Fibroblast of lung (primary cell): ENCODE measurements at regions not wholly inside any gene's neighbourhood (a gene's known extent, or its start where the extent isn't known, plus 50 kb on each side); places are given as distances from the start of the nearest gene placed in this dataset.

Source experiments
- DNase-seq, 2 donors: peaks; one replicate each; pipeline versions ENCODE4 v3.0.0 to v3.0.0-alpha.2; 2010; ENCODE audit warnings: low read depth in 2 of 2
- H2AFZ ChIP-seq: 2 replicates; pipeline ENCODE4 v1.5.1; 2012; ENCODE audit warnings: low read length, control low read depth, inconsistent platforms
- H3K27ac ChIP-seq: 2 replicates; pipeline ENCODE4 v1.5.1; 2011; ENCODE audit warnings: low read length, control low read depth; ENCODE audit not compliant: insufficient read depth
- H3K27me3 ChIP-seq: 2 replicates; pipeline ENCODE4 v1.5.1; 2011; ENCODE audit warnings: mild to moderate bottlenecking, low read length; ENCODE audit not compliant: control insufficient read depth, insufficient read depth
- H3K36me3 ChIP-seq: 2 replicates; pipeline ENCODE4 v1.5.1; 2011; ENCODE audit warnings: low read length; ENCODE audit not compliant: control insufficient read depth, insufficient read depth
- H3K4me1 ChIP-seq: 2 replicates; pipeline ENCODE4 v1.5.1; 2011; ENCODE audit warnings: low read length; ENCODE audit not compliant: control insufficient read depth, insufficient read depth; ENCODE audit errors: extremely low read depth
- H3K4me2 ChIP-seq: 2 replicates; pipeline ENCODE4 v1.5.1; 2011; ENCODE audit warnings: low read length, control low read depth; ENCODE audit not compliant: insufficient read depth; ENCODE audit errors: extremely low read depth
- H3K4me3 ChIP-seq, 4 experiments: fragments of 200-600 bp in 1 of 4; sonication (generic) in 1 of 4; replicated peaks in 1 of 4; 2 replicates each; pipeline ENCODE4 v1.5.1; 2011 to 2016; ENCODE audit warnings: low read length in 4 of 4, low read depth in 3 of 4, mild to moderate bottlenecking in 3 of 4, control low read depth in 2 of 4, inconsistent platforms in 1 of 4, mixed read lengths in 1 of 4; ENCODE audit not compliant: insufficient read depth in 1 of 4; ENCODE audit errors: control extremely low read depth in 1 of 4
- H3K79me2 ChIP-seq: 2 replicates; pipeline ENCODE4 v1.5.1; 2012; ENCODE audit warnings: mild to moderate bottlenecking, low read length, inconsistent platforms; ENCODE audit not compliant: control insufficient read depth, insufficient read depth
- H3K9ac ChIP-seq: 2 replicates; pipeline ENCODE4 v1.5.1; 2011; ENCODE audit warnings: mild to moderate bottlenecking, low read length, control low read depth; ENCODE audit not compliant: insufficient read depth
- H3K9me3 ChIP-seq: 2 replicates; pipeline ENCODE4 v1.5.1; 2012; ENCODE audit warnings: low read depth, low read length; ENCODE audit not compliant: control insufficient read depth, insufficient read depth
- H4K20me1 ChIP-seq: 2 replicates; pipeline ENCODE4 v1.5.1; 2011; ENCODE audit warnings: low read length; ENCODE audit not compliant: control insufficient read depth, insufficient read depth; ENCODE audit errors: extremely low read depth
- CTCF ChIP-seq, 2 donors: IDR thresholded peaks in 1 of 2; conservative IDR thresholded peaks in 1 of 2; 1 replicate in 1 of 2; 2 replicates in 1 of 2; pipeline ENCODE4 v1.5.1; 2011 to 2012; ENCODE audit warnings: low read length in 2 of 2, control low read depth in 1 of 2, inconsistent platforms in 1 of 2, low read depth in 1 of 2, mild to moderate bottlenecking in 1 of 2
- EZH2 ChIP-seq: IDR thresholded peaks from 2 replicates; pipeline ENCODE4 v1.5.1; 2012; ENCODE audit warnings: low read length, control low read depth, mild to moderate bottlenecking; ENCODE audit errors: missing control alignments

- Histone ChIP-seq H3K36me3 (no peaks in the 10 kb centered on the region), H4K20me1 (no peaks in the 10 kb centered on the region), H3K27ac (no peak overlapping the region), H3K9ac (no peak overlapping the region), H2AFZ (no peak overlapping the region), H3K27me3 (no peaks in the 10 kb centered on the region), H3K4me1 (no peaks in the 10 kb centered on the region), H3K4me2 (no peak overlapping the region), H3K9me3 (no peaks in the 10 kb centered on the region), H3K4me3 (no peak overlapping the region), H3K79me2 (no peaks in the 10 kb centered on the region)
- TF ChIP-seq CTCF (conservative IDR thresholded peaks at IDR 0.05 in 1 of 2, IDR thresholded peaks at IDR 0.05 in 1 of 2; ENCODE audit: low read depth in 1 of 2, low read length in 2 of 2), result no peak
- no peak for TF ChIP-seq EZH2
- peak in 1 of 2 donors; percentile 3 for DNase-seq
These were observed 188.8 kb upstream of the TECRL start for GRCh38 chr4:64598066-64598465.

GRCh38 chr4:64594723-64595122 is 185.5 kb upstream of the TECRL start:
- H3K27ac ChIP-seq, result no peak overlapping the region
- H3K36me3 ChIP-seq, result no peaks in the 10 kb centered on the region
- TF ChIP-seq CTCF (conservative IDR thresholded peaks at IDR 0.05 in 1 of 2, IDR thresholded peaks at IDR 0.05 in 1 of 2; ENCODE audit: low read depth in 1 of 2, low read length in 2 of 2) (no peak), EZH2 (no peak)
- H2AFZ ChIP-seq, result no peak overlapping the region
- H3K4me1 ChIP-seq, result no peaks in the 10 kb centered on the region
- H3K27me3 ChIP-seq, result no peaks in the 10 kb centered on the region
- H4K20me1 ChIP-seq, result no peaks in the 10 kb centered on the region
- no peaks in the 10 kb centered on the region for H3K79me2 ChIP-seq
- H3K9me3 ChIP-seq, result no peaks in the 10 kb centered on the region
- H3K4me3 ChIP-seq, result no peak overlapping the region
- H3K4me2 ChIP-seq, result no peak overlapping the region
- H3K9ac ChIP-seq, result no peak overlapping the region
- DNase-seq, result no peak

GRCh38 chr4:64588507-64588906 is 179.3 kb upstream of the TECRL start:
- Histone ChIP-seq H3K4me3 (no peak overlapping the region), H4K20me1 (no peaks in the 10 kb centered on the region), H2AFZ (no peak overlapping the region), H3K36me3 (no peaks in the 10 kb centered on the region), H3K27ac (no peak overlapping the region), H3K9ac (no peak overlapping the region), H3K27me3 (no peaks in the 10 kb centered on the region), H3K79me2 (no peaks in the 10 kb centered on the region), H3K4me2 (no peak overlapping the region), H3K4me1 (no peaks in the 10 kb centered on the region), H3K9me3 (no peaks in the 10 kb centered on the region)
- no peak for DNase-seq
- no peak for TF ChIP-seq CTCF (conservative IDR thresholded peaks at IDR 0.05 in 1 of 2, IDR thresholded peaks at IDR 0.05 in 1 of 2; ENCODE audit: low read depth in 1 of 2, low read length in 2 of 2)
- no peak for TF ChIP-seq EZH2
